GM23338 (cell line): ENCODE measurements at regions not wholly inside any gene's neighbourhood (a gene's known extent, or its start where the extent isn't known, plus 50 kb on each side); places are given as distances from the start of the nearest gene placed in this dataset.

Experiments
- ATAC-seq: fragments of 200-7000 bp; cut with Tn5 transposase; 3 replicates; pipeline ENCODE4 v1.9.1; 2020
- DNase-seq: peaks from one replicate; pipeline ENCODE4 v3.0.0-alpha.2; 2015; ENCODE audit warnings: low spot score
- H2AFZ ChIP-seq: fragments of 200-600 bp; sonication (generic); 2 replicates; pipeline ENCODE4 v1.8.0; 2016; ENCODE audit warnings: antibody characterized with exemption, mild to moderate bottlenecking, moderate library complexity
- H3F3A ChIP-seq: fragments of 200-600 bp; sonication (generic); replicated peaks from 2 replicates; pipeline ENCODE4 v1.8.0; 2017; ENCODE audit warnings: antibody characterized with exemption, mixed run types, low read depth
- H3K27ac ChIP-seq: fragments of 200-600 bp; sonication (generic); 2 replicates; pipeline ENCODE4 v1.6.1; 2016; ENCODE audit warnings: low read depth
- H3K27me3 ChIP-seq: fragments of 200-600 bp; sonication (generic); 2 replicates; pipeline ENCODE4 v1.8.0; 2016; ENCODE audit warnings: mild to moderate bottlenecking, mixed run types, moderate library complexity; ENCODE audit not compliant: insufficient read depth
- H3K36me3 ChIP-seq: fragments of 200-600 bp; sonication (generic); 2 replicates; pipeline ENCODE4 v1.8.0; 2016; ENCODE audit warnings: mild to moderate bottlenecking; ENCODE audit not compliant: insufficient read depth
- H3K4me1 ChIP-seq: fragments of 200-600 bp; sonication (generic); 2 replicates; pipeline ENCODE4 v1.8.0; 2016; ENCODE audit warnings: mild to moderate bottlenecking, moderate library complexity; ENCODE audit not compliant: insufficient read depth
- H3K4me2 ChIP-seq: fragments of 200-600 bp; sonication (generic); 2 replicates; pipeline ENCODE4 v1.7.1; 2017; ENCODE audit warnings: mixed run types
- H3K4me3 ChIP-seq: fragments of 200-600 bp; sonication (generic); 2 replicates; pipeline ENCODE4 v1.6.1; 2016; ENCODE audit warnings: mixed run types
- H3K79me2 ChIP-seq: fragments of 200-600 bp; sonication (generic); replicated peaks from 2 replicates; pipeline ENCODE4 v1.8.0; 2017; ENCODE audit warnings: mild to moderate bottlenecking; ENCODE audit not compliant: insufficient read depth
- H3K9me2 ChIP-seq: fragments of 200-600 bp; sonication (generic); 2 replicates; pipeline ENCODE4 v1.8.0; 2017; ENCODE audit not compliant: insufficient read depth
- H4K20me1 ChIP-seq: fragments of 200-600 bp; sonication (generic); replicated peaks from 2 replicates; pipeline ENCODE4 v1.8.0; 2017; ENCODE audit warnings: mild to moderate bottlenecking; ENCODE audit not compliant: insufficient read depth
- H3K27ac Mint-ChIP-seq: 2 replicates; pipeline ENCODE4 v1.8.0; 2020; ENCODE audit warnings: inconsistent platforms, mild to moderate bottlenecking, moderate library complexity, mixed read lengths
- H3K27me3 Mint-ChIP-seq: 3 replicates; pipeline ENCODE4 v1.8.0; 2022; ENCODE audit warnings: low read depth, mild to moderate bottlenecking, moderate library complexity, mixed read lengths, inconsistent platforms; ENCODE audit not compliant: insufficient read depth, poor library complexity
- H3K36me3 Mint-ChIP-seq: 3 replicates; pipeline ENCODE4 v1.8.0; 2021; ENCODE audit warnings: low read depth, mild to moderate bottlenecking, inconsistent platforms, moderate library complexity, mixed read lengths
- H3K4me1 Mint-ChIP-seq: 3 replicates; pipeline ENCODE4 v1.8.0; 2020; ENCODE audit warnings: mild to moderate bottlenecking, inconsistent platforms, mixed read lengths
- H3K4me3 Mint-ChIP-seq: 3 replicates; pipeline ENCODE4 v1.8.0; 2021; ENCODE audit warnings: moderate library complexity, mild to moderate bottlenecking, inconsistent platforms, mixed read lengths
- H3K9me3 Mint-ChIP-seq: 3 replicates; pipeline ENCODE4 v1.8.0; 2020; ENCODE audit warnings: moderate library complexity, mild to moderate bottlenecking, inconsistent platforms, mixed read lengths
- CREB1 ChIP-seq: fragments of 250-450 bp; sonication (Bioruptor Pico); IDR thresholded peaks from 2 replicates; pipeline ENCODE4 v1.5.0; 2020; ENCODE audit warnings: low read depth, mild to moderate bottlenecking, moderate library complexity
- EZH2 ChIP-seq: fragments of 200-600 bp; sonication (generic); IDR thresholded peaks from one replicate; pipeline ENCODE4 v1.8.0; 2017; ENCODE audit warnings: antibody characterized with exemption, mild to moderate bottlenecking, low read depth; ENCODE audit not compliant: unreplicated experiment
- EZH2phosphoT487 ChIP-seq: fragments of 200-600 bp; sonication (generic); IDR thresholded peaks from one replicate; pipeline ENCODE4 v1.8.1; 2018; ENCODE audit warnings: antibody characterized with exemption; ENCODE audit not compliant: unreplicated experiment
- JUNB ChIP-seq: IDR thresholded peaks from one replicate; pipeline ENCODE4 v1.6.1; 2016; ENCODE audit warnings: antibody characterized with exemption; ENCODE audit not compliant: unreplicated experiment
- NANOG ChIP-seq: IDR thresholded peaks from 2 replicates; pipeline ENCODE4 v1.6.1; 2016; ENCODE audit warnings: antibody characterized with exemption, borderline replicate concordance
- STAT1 ChIP-seq: IDR thresholded peaks from one replicate; pipeline ENCODE4 v1.6.1; 2016; ENCODE audit warnings: antibody characterized with exemption; ENCODE audit not compliant: unreplicated experiment
- ZNF114 ChIP-seq: fragments of 250-450 bp; sonication (Bioruptor Pico); IDR thresholded peaks from 2 replicates; pipeline ENCODE4 v1.5.0; 2020; ENCODE audit warnings: mild to moderate bottlenecking, moderate library complexity
- ZNF331 ChIP-seq: fragments of 250-450 bp; sonication (Bioruptor Pico); IDR thresholded peaks from 2 replicates; pipeline ENCODE4 v1.5.0; 2020; ENCODE audit warnings: low read depth, mild to moderate bottlenecking, moderate library complexity
- TF ChIP-seq, protein P1 (sequence below): IDR thresholded peaks from 2 replicates; pipeline ENCODE4 v1.6.1; 2016; ENCODE audit warnings: antibody characterized with exemption
- TF ChIP-seq, protein P2 (sequence below): fragments of 250-450 bp; sonication (Bioruptor Pico); IDR thresholded peaks from 2 replicates; pipeline ENCODE4 v1.5.0; 2020; ENCODE audit warnings: mild to moderate bottlenecking, moderate library complexity

DNA sequence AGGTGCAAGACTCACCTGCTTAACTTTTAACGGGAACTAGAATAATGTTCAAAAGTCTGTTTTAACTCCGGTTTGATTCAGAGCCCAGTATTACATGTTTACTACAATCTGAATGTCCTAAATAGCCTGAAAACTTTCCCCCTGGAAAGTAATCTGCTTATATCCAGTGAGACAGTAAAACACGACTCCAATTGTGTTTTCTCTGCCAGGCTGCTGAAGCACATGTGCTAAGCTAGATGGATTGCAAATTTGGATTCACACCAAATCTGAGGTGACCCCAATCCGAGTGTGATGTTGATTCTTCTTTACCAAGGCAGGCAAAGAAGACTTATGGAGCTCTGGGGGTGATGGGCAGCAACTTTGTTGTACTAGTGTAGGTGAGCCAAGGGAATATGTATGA lies 158.7 kb upstream of the PDGFD start:
- no peak overlapping the region for H3K27ac ChIP-seq
- no peaks in the 10 kb centered on the region for H4K20me1 ChIP-seq
- H3K4me2 ChIP-seq = no peak overlapping the region
- no peaks in the 10 kb centered on the region for H3K27me3 ChIP-seq
- H2AFZ ChIP-seq = no peak overlapping the region
- H3F3A ChIP-seq = no peaks in the 10 kb centered on the region
- no peaks in the 10 kb centered on the region for H3K79me2 ChIP-seq
- H3K4me1 Mint-ChIP-seq = no peaks in the 10 kb centered on the region
- H3K4me1 ChIP-seq = no peaks in the 10 kb centered on the region
- no peaks in the 10 kb centered on the region for H3K27me3 Mint-ChIP-seq
- peaks cover 5% of the 10 kb centered on the region; the same call in 1 of the 2 replicates for H3K36me3 ChIP-seq
- H3K4me3 ChIP-seq = no peak overlapping the region
- DNase-seq = no peak
- no peaks in the 10 kb centered on the region for H3K36me3 Mint-ChIP-seq
- H3K4me3 Mint-ChIP-seq = no peak overlapping the region
- no peak overlapping the region for H3K27ac Mint-ChIP-seq
- no peaks in the 10 kb centered on the region; the same call in 2 of the 3 replicates for H3K9me3 Mint-ChIP-seq
- no peak for TF ChIP-seq ZNF331 (CRISPR knock-in tag)
- no peak for TF ChIP-seq NANOG
- TF ChIP-seq, protein P1, sequence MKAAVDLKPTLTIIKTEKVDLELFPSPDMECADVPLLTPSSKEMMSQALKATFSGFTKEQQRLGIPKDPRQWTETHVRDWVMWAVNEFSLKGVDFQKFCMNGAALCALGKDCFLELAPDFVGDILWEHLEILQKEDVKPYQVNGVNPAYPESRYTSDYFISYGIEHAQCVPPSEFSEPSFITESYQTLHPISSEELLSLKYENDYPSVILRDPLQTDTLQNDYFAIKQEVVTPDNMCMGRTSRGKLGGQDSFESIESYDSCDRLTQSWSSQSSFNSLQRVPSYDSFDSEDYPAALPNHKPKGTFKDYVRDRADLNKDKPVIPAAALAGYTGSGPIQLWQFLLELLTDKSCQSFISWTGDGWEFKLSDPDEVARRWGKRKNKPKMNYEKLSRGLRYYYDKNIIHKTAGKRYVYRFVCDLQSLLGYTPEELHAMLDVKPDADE = no peak
- TF ChIP-seq CREB1 = no peak
- TF ChIP-seq STAT1 = no peak
- no peak for TF ChIP-seq ZNF114
- no peak for TF ChIP-seq EZH2phosphoT487
- TF ChIP-seq, protein P2, sequence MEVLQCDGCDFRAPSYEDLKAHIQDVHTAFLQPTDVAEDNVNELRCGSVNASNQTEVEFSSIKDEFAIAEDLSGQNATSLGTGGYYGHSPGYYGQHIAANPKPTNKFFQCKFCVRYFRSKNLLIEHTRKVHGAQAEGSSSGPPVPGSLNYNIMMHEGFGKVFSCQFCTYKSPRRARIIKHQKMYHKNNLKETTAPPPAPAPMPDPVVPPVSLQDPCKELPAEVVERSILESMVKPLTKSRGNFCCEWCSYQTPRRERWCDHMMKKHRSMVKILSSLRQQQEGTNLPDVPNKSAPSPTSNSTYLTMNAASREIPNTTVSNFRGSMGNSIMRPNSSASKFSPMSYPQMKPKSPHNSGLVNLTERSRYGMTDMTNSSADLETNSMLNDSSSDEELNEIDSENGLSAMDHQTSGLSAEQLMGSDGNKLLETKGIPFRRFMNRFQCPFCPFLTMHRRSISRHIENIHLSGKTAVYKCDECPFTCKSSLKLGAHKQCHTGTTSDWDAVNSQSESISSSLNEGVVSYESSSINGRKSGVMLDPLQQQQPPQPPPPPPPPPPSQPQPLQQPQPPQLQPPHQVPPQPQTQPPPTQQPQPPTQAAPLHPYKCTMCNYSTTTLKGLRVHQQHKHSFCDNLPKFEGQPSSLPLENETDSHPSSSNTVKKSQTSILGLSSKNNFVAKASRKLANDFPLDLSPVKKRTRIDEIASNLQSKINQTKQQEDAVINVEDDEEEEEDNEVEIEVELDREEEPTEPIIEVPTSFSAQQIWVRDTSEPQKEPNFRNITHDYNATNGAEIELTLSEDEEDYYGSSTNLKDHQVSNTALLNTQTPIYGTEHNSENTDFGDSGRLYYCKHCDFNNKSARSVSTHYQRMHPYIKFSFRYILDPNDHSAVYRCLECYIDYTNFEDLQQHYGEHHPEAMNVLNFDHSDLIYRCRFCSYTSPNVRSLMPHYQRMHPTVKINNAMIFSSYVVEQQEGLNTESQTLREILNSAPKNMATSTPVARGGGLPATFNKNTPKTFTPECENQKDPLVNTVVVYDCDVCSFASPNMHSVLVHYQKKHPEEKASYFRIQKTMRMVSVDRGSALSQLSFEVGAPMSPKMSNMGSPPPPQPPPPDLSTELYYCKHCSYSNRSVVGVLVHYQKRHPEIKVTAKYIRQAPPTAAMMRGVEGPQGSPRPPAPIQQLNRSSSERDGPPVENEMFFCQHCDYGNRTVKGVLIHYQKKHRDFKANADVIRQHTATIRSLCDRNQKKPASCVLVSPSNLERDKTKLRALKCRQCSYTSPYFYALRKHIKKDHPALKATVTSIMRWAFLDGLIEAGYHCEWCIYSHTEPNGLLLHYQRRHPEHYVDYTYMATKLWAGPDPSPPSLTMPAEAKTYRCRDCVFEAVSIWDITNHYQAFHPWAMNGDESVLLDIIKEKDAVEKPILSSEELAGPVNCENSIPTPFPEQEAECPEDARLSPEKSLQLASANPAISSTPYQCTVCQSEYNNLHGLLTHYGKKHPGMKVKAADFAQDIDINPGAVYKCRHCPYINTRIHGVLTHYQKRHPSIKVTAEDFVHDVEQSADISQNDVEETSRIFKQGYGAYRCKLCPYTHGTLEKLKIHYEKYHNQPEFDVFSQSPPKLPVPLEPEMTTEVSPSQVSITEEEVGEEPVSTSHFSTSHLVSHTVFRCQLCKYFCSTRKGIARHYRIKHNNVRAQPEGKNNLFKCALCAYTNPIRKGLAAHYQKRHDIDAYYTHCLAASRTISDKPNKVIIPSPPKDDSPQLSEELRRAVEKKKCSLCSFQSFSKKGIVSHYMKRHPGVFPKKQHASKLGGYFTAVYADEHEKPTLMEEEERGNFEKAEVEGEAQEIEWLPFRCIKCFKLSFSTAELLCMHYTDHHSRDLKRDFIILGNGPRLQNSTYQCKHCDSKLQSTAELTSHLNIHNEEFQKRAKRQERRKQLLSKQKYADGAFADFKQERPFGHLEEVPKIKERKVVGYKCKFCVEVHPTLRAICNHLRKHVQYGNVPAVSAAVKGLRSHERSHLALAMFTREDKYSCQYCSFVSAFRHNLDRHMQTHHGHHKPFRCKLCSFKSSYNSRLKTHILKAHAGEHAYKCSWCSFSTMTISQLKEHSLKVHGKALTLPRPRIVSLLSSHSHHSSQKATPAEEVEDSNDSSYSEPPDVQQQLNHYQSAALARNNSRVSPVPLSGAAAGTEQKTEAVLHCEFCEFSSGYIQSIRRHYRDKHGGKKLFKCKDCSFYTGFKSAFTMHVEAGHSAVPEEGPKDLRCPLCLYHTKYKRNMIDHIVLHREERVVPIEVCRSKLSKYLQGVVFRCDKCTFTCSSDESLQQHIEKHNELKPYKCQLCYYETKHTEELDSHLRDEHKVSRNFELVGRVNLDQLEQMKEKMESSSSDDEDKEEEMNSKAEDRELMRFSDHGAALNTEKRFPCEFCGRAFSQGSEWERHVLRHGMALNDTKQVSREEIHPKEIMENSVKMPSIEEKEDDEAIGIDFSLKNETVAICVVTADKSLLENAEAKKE = no peak
- no peak for TF ChIP-seq JUNB
- no peak for TF ChIP-seq EZH2
- H3K9me2 ChIP-seq = peaks cover 11% of the 10 kb centered on the region; the same call in 1 of the 2 replicates
- ATAC-seq = no peak
